ENCODE measurements at regions not wholly inside any gene's neighbourhood (a gene's known extent, or its start where the extent isn't known, plus 50 kb on each side); places are given as distances from the start of the nearest gene placed in this dataset.
A peak's percentile ranks its signal among the peaks of the same experiment; 100 is the strongest.

- no peak for DNase-seq (ENCODE audit: low spot score)
- TF ChIP-seq CTCF (IDR thresholded peaks at IDR 0.05) = no peak
- no peak overlapping the region for H3K4me3 ChIP-seq
- peak overlapping the region in 1 of 2 donors; percentile 27 for H3K27ac ChIP-seq
Observed at GRCh38 chr5:93246090-93246855, 334.7 kb downstream of the NR2F1-AS1 start.

- TF ChIP-seq CTCF (IDR thresholded peaks at IDR 0.05) = no peak
- H3K27ac ChIP-seq = no peak overlapping the region
- no peak for DNase-seq (ENCODE audit: low spot score)
- no peak overlapping the region for H3K4me3 ChIP-seq
Observed at GRCh38 chr5:93245226-93245625, 335.8 kb downstream of the NR2F1-AS1 start.

- H3K27ac ChIP-seq = no peak overlapping the region
Observed at GRCh38 chr5:93243481-93243880, 337.5 kb downstream of the NR2F1-AS1 start.

GRCh38 chr5:93240228-93240834, 340.7 kb downstream of the NR2F1-AS1 start:
- TF ChIP-seq CTCF (IDR thresholded peaks at IDR 0.05) = no peak
- no peak for DNase-seq (ENCODE audit: low spot score)
- H3K27ac ChIP-seq = no peak overlapping the region
- H3K4me3 ChIP-seq = no peak overlapping the region

More at GRCh38 chr5:93243481-93243880, 337.5 kb downstream of the NR2F1-AS1 start:
- H3K4me3 ChIP-seq = no peak overlapping the region
- TF ChIP-seq CTCF (IDR thresholded peaks at IDR 0.05) = no peak
- DNase-seq (ENCODE audit: low spot score) = no peak

- no peak for DNase-seq (ENCODE audit: low spot score)
- no peak overlapping the region for H3K4me3 ChIP-seq
- no peak overlapping the region for H3K27ac ChIP-seq
- TF ChIP-seq CTCF (IDR thresholded peaks at IDR 0.05) = no peak
Observed at GRCh38 chr5:93236807-93237421, 344.1 kb downstream of the NR2F1-AS1 start.

GRCh38 chr5:93235761-93236160, 345.3 kb downstream of the NR2F1-AS1 start:
- no peak overlapping the region for H3K27ac ChIP-seq
- H3K4me3 ChIP-seq = no peak overlapping the region
- DNase-seq (ENCODE audit: low spot score) = no peak
- no peak for TF ChIP-seq CTCF (IDR thresholded peaks at IDR 0.05)
